Neural cell (in vitro differentiated cells): ENCODE measurements at regions not wholly inside any gene's neighbourhood (a gene's known extent, or its start where the extent isn't known, plus 50 kb on each side); places are given as distances from the start of the nearest gene placed in this dataset.

Experiments used
- H2AFZ ChIP-seq: fragments of 200-600, 300-800 bp; sonication (generic), shearing (Covaris generic); 2 replicates; pipeline ENCODE4 v1.6.0; 2014; ENCODE audit warnings: low read depth, mild to moderate bottlenecking, antibody characterized with exemption, low read length, moderate library complexity
- H3F3A ChIP-seq: fragments of 200-600 bp; shearing (Covaris generic); 2 replicates; pipeline ENCODE4 v1.6.1; 2016; ENCODE audit warnings: mild to moderate bottlenecking, moderate library complexity, mixed read lengths, antibody characterized with exemption, low read length; ENCODE audit not compliant: insufficient read depth, poor library complexity, severe bottlenecking
- H3K27ac ChIP-seq: fragments of 200-600, 300-800 bp; sonication (generic), shearing (Covaris generic); 2 replicates; pipeline ENCODE4 v1.5.1; 2014; ENCODE audit warnings: mild to moderate bottlenecking, low read length, moderate library complexity
- H3K27me3 ChIP-seq: fragments of 300-800, 200-600 bp; sonication (generic), shearing (Covaris generic); 2 replicates; pipeline ENCODE4 v1.6.0; 2014; ENCODE audit warnings: mild to moderate bottlenecking, low read depth, low read length, moderate library complexity; ENCODE audit not compliant: insufficient read depth
- H3K36me3 ChIP-seq: fragments of 300-800, 200-600 bp; sonication (generic), shearing (Covaris generic); 2 replicates; pipeline ENCODE4 v1.5.1; 2014; ENCODE audit warnings: mild to moderate bottlenecking, antibody characterized with exemption, low read length, moderate library complexity; ENCODE audit not compliant: insufficient read depth
- H3K4me2 ChIP-seq: fragments of 300-800, 200-600 bp; sonication (generic), shearing (Covaris generic); 2 replicates; pipeline ENCODE4 v1.6.0; 2014; ENCODE audit warnings: mild to moderate bottlenecking, low read length
- H3K4me3 ChIP-seq: fragments of 300-800, 200-600 bp; sonication (generic), shearing (Covaris generic); 2 replicates; pipeline ENCODE4 v1.5.1; 2014; ENCODE audit warnings: mild to moderate bottlenecking, low read length, moderate library complexity
- H3K79me2 ChIP-seq: fragments of 200-600 bp; shearing (Covaris generic); replicated peaks from 2 replicates; pipeline ENCODE4 v1.6.0; 2014; ENCODE audit warnings: mild to moderate bottlenecking, low read length, moderate library complexity; ENCODE audit not compliant: insufficient read depth
- H3K9ac ChIP-seq: fragments of 300-800, 200-600 bp; sonication (generic), shearing (Covaris generic); 2 replicates; pipeline ENCODE4 v1.6.1; 2016; ENCODE audit warnings: mild to moderate bottlenecking, low read length, mixed read lengths
- H3K9me2 ChIP-seq: fragments of 200-600 bp; shearing (Covaris generic); 2 replicates; pipeline ENCODE4 v1.6.1; 2016; ENCODE audit warnings: mild to moderate bottlenecking, low read length, mixed read lengths; ENCODE audit not compliant: insufficient read depth
- H3K9me3 ChIP-seq: fragments of 200-600, 300-800 bp; sonication (generic), shearing (Covaris generic); 2 replicates; pipeline ENCODE4 v1.6.1; 2016; ENCODE audit warnings: mild to moderate bottlenecking, mixed run types, low read length, moderate library complexity, mixed read lengths
- H4K20me1 ChIP-seq: fragments of 200-600 bp; shearing (Covaris generic); 2 replicates; pipeline ENCODE4 v1.6.1; 2016; ENCODE audit warnings: mild to moderate bottlenecking, mixed run types; ENCODE audit not compliant: insufficient read depth
- EP300 ChIP-seq: fragments of 450-650 bp; conservative IDR thresholded peaks from 2 replicates; pipeline ENCODE4 v1.6.1; 2014; ENCODE audit warnings: antibody characterized with exemption, mild to moderate bottlenecking, moderate library complexity; ENCODE audit not compliant: poor library complexity, severe bottlenecking
- EZH2 ChIP-seq: fragments of 200-600, 300-800 bp; shearing (Covaris generic), sonication (generic); IDR thresholded peaks from 2 replicates; pipeline ENCODE4 v1.6.1; 2014; ENCODE audit warnings: antibody characterized with exemption, low read length, borderline replicate concordance, mild to moderate bottlenecking; ENCODE audit not compliant: insufficient read depth, poor library complexity, severe bottlenecking
- MXI1 ChIP-seq: fragments of 450-650 bp; conservative IDR thresholded peaks from 2 replicates; pipeline ENCODE4 v1.6.1; 2014; ENCODE audit warnings: antibody characterized with exemption, mild to moderate bottlenecking; ENCODE audit not compliant: poor library complexity, severe bottlenecking
- POLR2AphosphoS5 ChIP-seq: IDR thresholded peaks from 2 replicates; pipeline ENCODE4 v1.6.1; 2012
- RAD21 ChIP-seq: fragments of 450-650 bp; conservative IDR thresholded peaks from 2 replicates; pipeline ENCODE4 v1.6.1; 2014; ENCODE audit warnings: antibody characterized with exemption, mild to moderate bottlenecking, moderate library complexity
- SMC3 ChIP-seq: fragments of 450-650 bp; conservative IDR thresholded peaks from 2 replicates; pipeline ENCODE4 v1.6.1; 2014; ENCODE audit warnings: antibody characterized with exemption, mild to moderate bottlenecking, moderate library complexity; ENCODE audit not compliant: poor library complexity
- TAF1 ChIP-seq: IDR thresholded peaks from 2 replicates; pipeline ENCODE4 v1.6.1; 2012; ENCODE audit warnings: low read depth
- TF ChIP-seq, protein P1 (sequence below): fragments of 450-650 bp; IDR thresholded peaks from 2 replicates; pipeline ENCODE4 v1.5.1; 2014; ENCODE audit warnings: antibody characterized with exemption, mild to moderate bottlenecking, moderate library complexity; ENCODE audit not compliant: poor library complexity, severe bottlenecking
- TF ChIP-seq, protein P2 (sequence below): IDR thresholded peaks from 2 replicates; pipeline ENCODE4 v1.6.1; 2012; ENCODE audit warnings: borderline replicate concordance

DNA sequence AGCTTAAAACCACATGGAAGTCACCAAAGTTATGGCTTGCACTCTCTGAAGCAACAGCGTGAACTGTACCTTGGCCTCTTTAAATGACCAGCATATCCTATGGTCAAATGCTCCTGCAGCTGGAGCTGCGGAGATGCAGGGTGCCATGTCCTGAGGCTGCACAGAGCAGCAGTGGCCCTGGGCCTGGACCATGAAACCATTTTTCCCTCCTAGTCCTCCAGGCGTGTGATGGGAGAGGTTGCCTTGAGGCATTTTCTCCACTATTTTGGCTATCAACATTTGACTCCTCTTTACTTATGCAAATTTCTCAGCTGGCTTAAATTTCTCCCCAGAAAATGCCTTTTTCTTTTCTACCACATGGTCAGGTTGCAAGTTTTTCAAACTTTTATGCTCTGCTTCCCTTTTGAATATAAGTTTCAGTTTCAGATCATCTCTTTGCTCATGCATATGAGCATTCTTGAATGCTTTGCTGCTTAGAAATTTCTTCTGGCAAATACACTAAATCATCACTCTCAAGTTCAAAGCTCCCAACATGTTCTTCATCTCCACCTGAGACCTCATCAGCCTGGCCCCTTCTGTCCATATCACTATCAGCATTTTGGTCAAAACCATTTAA is 82.9 kb upstream of the TMEFF2 start:
- H3K79me2 ChIP-seq, result no peaks in the 10 kb centered on the region
- no peak overlapping the region for H3K27ac ChIP-seq
- H4K20me1 ChIP-seq, result no peaks in the 10 kb centered on the region
- no peak overlapping the region for H3K4me3 ChIP-seq
- no peak overlapping the region for H3K9ac ChIP-seq
- H3K4me2 ChIP-seq, result no peak overlapping the region
- TF ChIP-seq, protein P1, sequence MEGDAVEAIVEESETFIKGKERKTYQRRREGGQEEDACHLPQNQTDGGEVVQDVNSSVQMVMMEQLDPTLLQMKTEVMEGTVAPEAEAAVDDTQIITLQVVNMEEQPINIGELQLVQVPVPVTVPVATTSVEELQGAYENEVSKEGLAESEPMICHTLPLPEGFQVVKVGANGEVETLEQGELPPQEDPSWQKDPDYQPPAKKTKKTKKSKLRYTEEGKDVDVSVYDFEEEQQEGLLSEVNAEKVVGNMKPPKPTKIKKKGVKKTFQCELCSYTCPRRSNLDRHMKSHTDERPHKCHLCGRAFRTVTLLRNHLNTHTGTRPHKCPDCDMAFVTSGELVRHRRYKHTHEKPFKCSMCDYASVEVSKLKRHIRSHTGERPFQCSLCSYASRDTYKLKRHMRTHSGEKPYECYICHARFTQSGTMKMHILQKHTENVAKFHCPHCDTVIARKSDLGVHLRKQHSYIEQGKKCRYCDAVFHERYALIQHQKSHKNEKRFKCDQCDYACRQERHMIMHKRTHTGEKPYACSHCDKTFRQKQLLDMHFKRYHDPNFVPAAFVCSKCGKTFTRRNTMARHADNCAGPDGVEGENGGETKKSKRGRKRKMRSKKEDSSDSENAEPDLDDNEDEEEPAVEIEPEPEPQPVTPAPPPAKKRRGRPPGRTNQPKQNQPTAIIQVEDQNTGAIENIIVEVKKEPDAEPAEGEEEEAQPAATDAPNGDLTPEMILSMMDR, result no peak
- TF ChIP-seq, protein P2, sequence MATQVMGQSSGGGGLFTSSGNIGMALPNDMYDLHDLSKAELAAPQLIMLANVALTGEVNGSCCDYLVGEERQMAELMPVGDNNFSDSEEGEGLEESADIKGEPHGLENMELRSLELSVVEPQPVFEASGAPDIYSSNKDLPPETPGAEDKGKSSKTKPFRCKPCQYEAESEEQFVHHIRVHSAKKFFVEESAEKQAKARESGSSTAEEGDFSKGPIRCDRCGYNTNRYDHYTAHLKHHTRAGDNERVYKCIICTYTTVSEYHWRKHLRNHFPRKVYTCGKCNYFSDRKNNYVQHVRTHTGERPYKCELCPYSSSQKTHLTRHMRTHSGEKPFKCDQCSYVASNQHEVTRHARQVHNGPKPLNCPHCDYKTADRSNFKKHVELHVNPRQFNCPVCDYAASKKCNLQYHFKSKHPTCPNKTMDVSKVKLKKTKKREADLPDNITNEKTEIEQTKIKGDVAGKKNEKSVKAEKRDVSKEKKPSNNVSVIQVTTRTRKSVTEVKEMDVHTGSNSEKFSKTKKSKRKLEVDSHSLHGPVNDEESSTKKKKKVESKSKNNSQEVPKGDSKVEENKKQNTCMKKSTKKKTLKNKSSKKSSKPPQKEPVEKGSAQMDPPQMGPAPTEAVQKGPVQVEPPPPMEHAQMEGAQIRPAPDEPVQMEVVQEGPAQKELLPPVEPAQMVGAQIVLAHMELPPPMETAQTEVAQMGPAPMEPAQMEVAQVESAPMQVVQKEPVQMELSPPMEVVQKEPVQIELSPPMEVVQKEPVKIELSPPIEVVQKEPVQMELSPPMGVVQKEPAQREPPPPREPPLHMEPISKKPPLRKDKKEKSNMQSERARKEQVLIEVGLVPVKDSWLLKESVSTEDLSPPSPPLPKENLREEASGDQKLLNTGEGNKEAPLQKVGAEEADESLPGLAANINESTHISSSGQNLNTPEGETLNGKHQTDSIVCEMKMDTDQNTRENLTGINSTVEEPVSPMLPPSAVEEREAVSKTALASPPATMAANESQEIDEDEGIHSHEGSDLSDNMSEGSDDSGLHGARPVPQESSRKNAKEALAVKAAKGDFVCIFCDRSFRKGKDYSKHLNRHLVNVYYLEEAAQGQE, result no peak
- TF ChIP-seq EZH2 (no peak), SMC3 (no peak), POLR2AphosphoS5 (no peak), EP300 (no peak), TAF1 (no peak), MXI1 (no peak), RAD21 (no peak)
- H2AFZ ChIP-seq, result no peak overlapping the region
- H3K27me3 ChIP-seq, result no peaks in the 10 kb centered on the region
- H3F3A ChIP-seq, result no peaks in the 10 kb centered on the region
- no peaks in the 10 kb centered on the region for H3K9me2 ChIP-seq
- H3K9me3 ChIP-seq, result no peaks in the 10 kb centered on the region
- H3K36me3 ChIP-seq, result no peaks in the 10 kb centered on the region

GRCh38 chr2:192275632-192276031 is 80.9 kb upstream of the TMEFF2 start:
- TF ChIP-seq EP300 (no peak), POLR2AphosphoS5 (no peak), RAD21 (no peak), SMC3 (no peak), MXI1 (no peak), TAF1 (no peak)
- TF ChIP-seq, protein P1, result no peak
- TF ChIP-seq, protein P2, result no peak
- no peak overlapping the region for H3K4me2 ChIP-seq
- H2AFZ ChIP-seq, result no peak overlapping the region
- H4K20me1 ChIP-seq, result no peaks in the 10 kb centered on the region
- H3K9ac ChIP-seq, result no peak overlapping the region
- no peaks in the 10 kb centered on the region for H3F3A ChIP-seq
- H3K36me3 ChIP-seq, result no peaks in the 10 kb centered on the region
- no peak overlapping the region for H3K27ac ChIP-seq
- H3K9me2 ChIP-seq, result no peaks in the 10 kb centered on the region
- no peaks in the 10 kb centered on the region for H3K27me3 ChIP-seq
- no peaks in the 10 kb centered on the region for H3K9me3 ChIP-seq
- no peak overlapping the region for H3K4me3 ChIP-seq
- no peaks in the 10 kb centered on the region for H3K79me2 ChIP-seq
